HG03196 (cell line): ENCODE measurements at regions not wholly inside any gene's neighbourhood (a gene's known extent, or its start where the extent isn't known, plus 50 kb on each side); places are given as distances from the start of the nearest gene placed in this dataset.

Source experiments
- ATAC-seq: cut with Tn5 transposase; IDR thresholded peaks from one replicate; pipeline ENCODE4 v1.9.1; 2021; ENCODE audit not compliant: unreplicated experiment

- ATAC-seq = no peak
These were observed 727.8 kb downstream of the BCL11B start for GRCh38 chr14:98544174-98544573.

- ATAC-seq = no peak
These were observed 726.8 kb downstream of the BCL11B start for GRCh38 chr14:98545181-98545580.

- ATAC-seq = no peak
These were observed 723.8 kb downstream of the BCL11B start for GRCh38 chr14:98548071-98548686.

DNA sequence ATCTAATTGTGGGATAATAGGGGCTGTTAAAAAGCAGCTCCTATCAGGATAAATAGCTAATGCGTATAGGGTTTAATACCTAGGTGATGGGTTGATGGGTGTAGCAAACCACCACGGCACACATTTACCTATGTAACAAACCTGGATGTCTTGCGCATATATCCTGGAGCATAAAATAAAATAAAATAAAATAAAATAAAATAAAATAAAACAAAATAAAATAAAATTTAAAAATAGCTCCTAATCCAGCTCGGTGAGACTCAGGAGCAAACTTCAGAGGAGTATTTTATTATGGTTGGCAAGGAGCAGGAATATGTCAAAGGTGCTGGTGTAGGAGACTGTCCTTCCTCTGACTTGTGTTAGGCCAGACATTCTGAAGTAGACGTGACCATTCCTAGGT lies 721.0 kb downstream of the BCL11B start:
- ATAC-seq = no peak

DNA sequence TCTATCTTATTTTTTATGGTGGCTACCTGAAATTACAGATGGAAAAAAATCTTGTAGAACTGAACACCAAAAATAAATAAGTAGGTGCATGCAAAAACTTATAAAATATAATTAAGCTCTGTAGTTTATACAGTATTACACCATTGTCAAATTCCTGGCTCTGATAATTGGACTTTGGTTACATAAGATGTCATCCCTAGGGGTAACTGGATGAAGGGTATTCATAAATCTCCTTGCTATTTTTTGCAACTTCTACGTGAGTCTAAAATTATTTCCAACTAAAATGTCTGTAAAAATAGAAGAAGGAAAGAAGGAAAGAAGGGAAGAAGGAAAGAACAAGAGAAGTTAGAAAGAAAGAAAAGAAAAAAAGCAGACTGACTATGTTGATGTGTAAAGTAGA lies 716.6 kb downstream of the BCL11B start:
- no peak for ATAC-seq

DNA sequence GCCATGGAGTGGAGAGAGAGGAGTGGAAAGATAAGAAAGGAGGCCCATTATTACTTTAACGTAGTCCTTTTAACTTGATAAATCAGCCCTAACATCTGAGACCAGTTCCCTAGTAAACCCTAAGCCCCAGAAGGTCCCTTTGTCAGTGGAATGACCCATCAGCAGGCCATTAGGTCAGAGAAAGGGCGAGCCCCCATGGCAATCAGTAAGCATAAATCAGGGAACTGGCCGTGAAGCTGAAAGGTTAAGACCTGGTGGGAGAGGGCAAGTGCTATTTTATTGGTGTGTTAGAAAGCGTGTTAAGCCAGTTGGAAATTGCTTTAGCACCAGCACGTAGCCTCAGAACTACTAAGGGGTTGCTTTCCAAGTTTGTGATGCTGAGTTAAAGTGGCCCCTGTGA lies 708.0 kb downstream of the BCL11B start:
- no peak for ATAC-seq

GRCh38 chr14:98564541-98564940 lies 707.5 kb downstream of the BCL11B start:
- ATAC-seq = no peak

GRCh38 chr14:98571104-98571503 lies 700.9 kb downstream of the BCL11B start:
- ATAC-seq = no peak

DNA sequence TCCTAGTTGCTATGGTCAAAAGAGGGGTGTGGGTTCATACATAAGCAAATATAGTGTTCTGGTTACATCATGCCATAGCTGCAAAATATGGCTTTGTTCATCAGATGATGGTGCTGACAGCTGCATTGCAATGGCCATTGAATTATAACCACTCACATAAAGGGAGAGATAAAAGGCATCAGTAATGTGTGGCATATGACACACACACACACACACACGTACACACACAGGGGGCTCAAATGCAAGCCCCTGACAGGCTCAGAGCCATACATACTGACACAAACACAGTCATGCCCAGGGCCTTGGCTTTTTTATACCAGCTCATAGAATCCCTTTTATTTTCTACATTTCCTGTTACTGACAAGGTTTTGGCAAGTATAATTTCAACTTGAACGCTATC lies 698.9 kb downstream of the BCL11B start:
- no peak for ATAC-seq

GRCh38 chr14:98576463-98576862 lies 695.5 kb downstream of the BCL11B start:
- no peak for ATAC-seq

GRCh38 chr14:98578204-98578603 lies 693.8 kb downstream of the BCL11B start:
- ATAC-seq = no peak

GRCh38 chr14:98579140-98579539 lies 692.9 kb downstream of the BCL11B start:
- no peak for ATAC-seq

- no peak for ATAC-seq
These were observed 691.8 kb downstream of the BCL11B start for GRCh38 chr14:98580131-98580678.

- ATAC-seq = no peak
These were observed 689.7 kb downstream of the BCL11B start for GRCh38 chr14:98582276-98582675.

DNA sequence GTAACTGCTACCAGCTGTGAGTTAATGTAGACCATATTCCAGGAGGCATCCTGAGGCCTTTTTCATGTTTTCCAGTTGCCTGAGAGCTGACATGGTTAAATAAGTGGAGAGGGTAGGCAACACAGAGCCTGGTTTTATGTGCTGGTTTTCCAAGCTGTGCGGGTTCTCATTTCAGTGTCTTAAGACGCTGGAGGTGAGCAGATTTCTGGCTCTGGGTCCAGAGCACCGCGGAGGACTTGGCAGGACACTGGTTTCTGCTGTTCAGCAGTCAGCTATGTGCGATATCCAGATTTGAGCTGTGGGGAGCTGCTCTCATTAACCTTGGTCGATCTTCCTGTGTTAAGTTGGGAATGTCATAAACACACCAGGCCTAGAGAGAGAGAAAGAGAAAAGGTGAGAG lies 680.8 kb downstream of the BCL11B start:
- no peak for ATAC-seq

- ATAC-seq = no peak
These were observed 679.3 kb downstream of the BCL11B start for GRCh38 chr14:98592611-98593170.

GRCh38 chr14:98593361-98593761 lies 678.6 kb downstream of the BCL11B start:
- no peak for ATAC-seq

GRCh38 chr14:98594156-98594555 lies 677.8 kb downstream of the BCL11B start:
- no peak for ATAC-seq

DNA sequence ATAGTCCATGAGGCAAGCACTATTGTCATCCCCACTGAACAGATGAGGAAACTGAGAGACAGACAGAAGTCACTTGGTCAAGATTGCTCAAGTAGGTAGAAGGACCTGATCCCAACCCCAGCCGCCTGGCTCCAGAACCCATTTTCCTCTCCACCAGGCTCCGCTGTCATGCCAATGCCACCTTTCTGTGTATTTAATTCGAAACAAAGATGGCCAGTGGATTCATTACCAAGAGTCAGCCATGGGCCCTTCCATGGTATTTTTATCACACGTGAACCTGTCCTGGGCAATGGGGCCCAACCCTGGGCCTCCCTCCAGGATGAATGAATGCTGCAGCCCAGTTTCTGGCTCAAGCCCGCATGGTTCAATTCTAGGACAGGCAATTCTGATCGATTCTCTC lies 673.4 kb downstream of the BCL11B start:
- ATAC-seq = no peak

DNA sequence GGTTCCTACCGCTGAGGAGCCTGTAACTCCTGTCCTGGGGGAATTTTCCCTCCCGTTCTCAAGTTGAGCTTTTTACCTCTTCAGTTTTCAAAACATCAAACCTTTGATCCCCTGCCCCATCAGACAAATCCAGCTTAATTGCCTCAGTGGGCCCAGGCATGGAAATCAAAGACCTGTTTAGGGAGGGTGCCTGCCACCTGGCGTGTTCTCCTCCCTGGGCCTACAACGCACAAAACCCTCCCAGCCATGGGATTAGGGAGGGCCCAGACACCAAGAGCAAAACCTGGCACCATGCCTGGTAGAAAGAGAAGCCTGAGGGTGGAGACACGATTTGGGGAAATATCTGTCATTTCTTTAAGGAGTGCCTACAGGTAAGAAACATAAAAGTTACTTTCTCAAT lies 672.9 kb downstream of the BCL11B start:
- no peak for ATAC-seq

- no peak for ATAC-seq
These were observed 669.0 kb downstream of the BCL11B start for GRCh38 chr14:98602983-98603382.

GRCh38 chr14:98605043-98605442 lies 667.0 kb downstream of the BCL11B start:
- no peak for ATAC-seq
